PFSK-1 (cell line): ENCODE measurements at regions not wholly inside any gene's neighbourhood (a gene's known extent, or its start where the extent isn't known, plus 50 kb on each side); places are given as distances from the start of the nearest gene placed in this dataset.

Source experiments
- POLR2AphosphoS5 ChIP-seq: IDR thresholded peaks from 2 replicates; pipeline ENCODE4 v1.6.1; 2012; ENCODE audit warnings: low read depth, mild to moderate bottlenecking, control low read depth, low read length, moderate library complexity
- REST ChIP-seq, 2 experiments: IDR thresholded peaks; 2 replicates each; pipeline versions ENCODE4 v1.6.1 to v1.8.0; 2011 to 2012; ENCODE audit warnings: low read depth in 2 of 2, low read length in 2 of 2, control low read depth in 1 of 2, inconsistent platforms in 1 of 2, mild to moderate bottlenecking in 1 of 2, moderate library complexity in 1 of 2; ENCODE audit not compliant: insufficient read depth in 1 of 2
- TAF1 ChIP-seq: IDR thresholded peaks from 2 replicates; pipeline ENCODE4 v1.6.1; 2012; ENCODE audit warnings: low read length, control low read depth, borderline replicate concordance; ENCODE audit not compliant: insufficient read depth

DNA sequence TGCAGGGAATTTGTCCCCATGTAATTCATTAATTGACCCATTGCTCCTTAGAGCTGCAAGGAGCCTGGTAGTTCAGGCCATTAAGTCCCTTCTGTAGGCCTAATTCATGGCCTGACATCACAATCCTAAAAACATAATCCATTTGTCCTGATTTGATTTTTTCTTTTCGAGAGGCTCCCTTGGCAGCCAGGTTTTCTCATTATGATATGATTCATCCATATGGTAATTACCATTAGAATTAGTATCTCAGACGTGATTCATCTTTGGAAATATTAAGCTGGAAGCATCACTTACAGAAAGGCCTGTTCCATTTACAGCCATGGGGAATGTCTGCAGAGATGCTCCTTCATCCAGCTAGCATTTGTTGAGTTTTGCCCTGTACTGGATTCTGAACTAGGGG lies 128.5 kb downstream of the PLCE1 start:
- TF ChIP-seq TAF1 (no peak), POLR2AphosphoS5 (no peak), REST (IDR thresholded peaks at IDR 0.05; ENCODE audit: insufficient read depth in 1 of 2, low read depth in 2 of 2, low read length in 2 of 2) (no peak)
